ENCODE measurements at regions not wholly inside any gene's neighbourhood (a gene's known extent, or its start where the extent isn't known, plus 50 kb on each side); places are given as distances from the start of the nearest gene placed in this dataset.
"Not testable (repeated sequence)": the region's sequence is repeated elsewhere in the genome, so short reads cannot be mapped to it uniquely, and the experiment has no call there.

GRCh38 chr13:50229960-50230661 is 214.9 kb downstream of the KCNRG start:
- no peaks in the 10 kb centered on the region for H3F3A ChIP-seq (ENCODE audit: insufficient read depth)
- H3K27ac ChIP-seq (ENCODE audit: low read depth, low read length): no peak overlapping the region
- no peak overlapping the region for H2AFZ ChIP-seq (ENCODE audit: low read depth, low read length, severe bottlenecking)
- TF ChIP-seq EZH2phosphoT487 (conservative IDR thresholded peaks at IDR 0.05; ENCODE audit: low read length) (no peak), CTCF (IDR thresholded peaks at IDR 0.05; ENCODE audit: insufficient read depth, low read length, poor library complexity, severe bottlenecking) (no peak)
- H3K9me2 ChIP-seq (replicated peaks; ENCODE audit: insufficient read depth, low read length): no peaks in the 10 kb centered on the region
- H3K9ac ChIP-seq (ENCODE audit: low read length): no peak overlapping the region
- no peak overlapping the region for H3K4me3 ChIP-seq (ENCODE audit: insufficient read depth, low read length, poor library complexity, severe bottlenecking)
- H3K36me3 ChIP-seq (ENCODE audit: low read length): no peaks in the 10 kb centered on the region
- no peaks in the 10 kb centered on the region for H3K9me3 ChIP-seq (ENCODE audit: insufficient read depth, low read length)
- no peaks in the 10 kb centered on the region for H3K27me3 ChIP-seq (ENCODE audit: low read length)
- no peaks in the 10 kb centered on the region for H3K79me2 ChIP-seq (ENCODE audit: insufficient read depth, low read length)
- H4K20me1 ChIP-seq (ENCODE audit: low read depth, low read length): no peaks in the 10 kb centered on the region
- no peak overlapping the region for H3K4me2 ChIP-seq (ENCODE audit: low read depth, low read length, poor library complexity, severe bottlenecking)

GRCh38 chr13:50230662-50230978 is 215.4 kb downstream of the KCNRG start:
- no peaks in the 10 kb centered on the region for H3K9me3 ChIP-seq (ENCODE audit: insufficient read depth, low read length)
- H3K4me2 ChIP-seq (ENCODE audit: low read depth, low read length, poor library complexity, severe bottlenecking): no peak overlapping the region
- no peak overlapping the region for H2AFZ ChIP-seq (ENCODE audit: low read depth, low read length, severe bottlenecking)
- H3K9me2 ChIP-seq (replicated peaks; ENCODE audit: insufficient read depth, low read length): no peaks in the 10 kb centered on the region
- H3K27me3 ChIP-seq (ENCODE audit: low read length): no peaks in the 10 kb centered on the region
- no peaks in the 10 kb centered on the region for H4K20me1 ChIP-seq (ENCODE audit: low read depth, low read length)
- no peak overlapping the region for H3K27ac ChIP-seq (ENCODE audit: low read depth, low read length)
- no peaks in the 10 kb centered on the region for H3F3A ChIP-seq (ENCODE audit: insufficient read depth)
- TF ChIP-seq CTCF (IDR thresholded peaks at IDR 0.05; ENCODE audit: insufficient read depth, low read length, poor library complexity, severe bottlenecking) (no peak), EZH2phosphoT487 (conservative IDR thresholded peaks at IDR 0.05; ENCODE audit: low read length) (no peak)
- no peak overlapping the region for H3K4me3 ChIP-seq (ENCODE audit: insufficient read depth, low read length, poor library complexity, severe bottlenecking)
- H3K36me3 ChIP-seq (ENCODE audit: low read length): no peaks in the 10 kb centered on the region
- no peaks in the 10 kb centered on the region for H3K79me2 ChIP-seq (ENCODE audit: insufficient read depth, low read length)
- no peak overlapping the region for H3K9ac ChIP-seq (ENCODE audit: low read length)

- not testable (repeated sequence) for H4K20me1 ChIP-seq (ENCODE audit: low read depth, low read length); H3K27me3 ChIP-seq (ENCODE audit: low read length); H3K4me2 ChIP-seq (ENCODE audit: low read depth, low read length, poor library complexity, severe bottlenecking); H3K36me3 ChIP-seq (ENCODE audit: low read length); H3K9me2 ChIP-seq (replicated peaks; ENCODE audit: insufficient read depth, low read length); H3K9me3 ChIP-seq (ENCODE audit: insufficient read depth, low read length); H3K79me2 ChIP-seq (ENCODE audit: insufficient read depth, low read length); H2AFZ ChIP-seq (ENCODE audit: low read depth, low read length, severe bottlenecking); H3K9ac ChIP-seq (ENCODE audit: low read length); H3K27ac ChIP-seq (ENCODE audit: low read depth, low read length); H3K4me3 ChIP-seq (ENCODE audit: insufficient read depth, low read length, poor library complexity, severe bottlenecking); H3F3A ChIP-seq (ENCODE audit: insufficient read depth)
Measured at GRCh38 chr13:50233574-50233973, 218.3 kb downstream of the KCNRG start.

GRCh38 chr13:50235604-50236342 is 220.5 kb downstream of the KCNRG start:
- Histone ChIP-seq H3K9me2 (replicated peaks; ENCODE audit: insufficient read depth, low read length) (no peaks in the 10 kb centered on the region), H3K4me2 (ENCODE audit: low read depth, low read length, poor library complexity, severe bottlenecking) (no peak overlapping the region), H3F3A (ENCODE audit: insufficient read depth) (no peaks in the 10 kb centered on the region), H3K27ac (ENCODE audit: low read depth, low read length) (no peak overlapping the region), H4K20me1 (ENCODE audit: low read depth, low read length) (no peaks in the 10 kb centered on the region), H3K4me3 (ENCODE audit: insufficient read depth, low read length, poor library complexity, severe bottlenecking) (no peak overlapping the region), H3K36me3 (ENCODE audit: low read length) (no peaks in the 10 kb centered on the region), H3K27me3 (ENCODE audit: low read length) (no peaks in the 10 kb centered on the region), H3K9ac (ENCODE audit: low read length) (no peak overlapping the region), H3K79me2 (ENCODE audit: insufficient read depth, low read length) (no peaks in the 10 kb centered on the region), H3K9me3 (ENCODE audit: insufficient read depth, low read length) (no peaks in the 10 kb centered on the region), H2AFZ (ENCODE audit: low read depth, low read length, severe bottlenecking) (no peak overlapping the region)
- TF ChIP-seq CTCF (IDR thresholded peaks at IDR 0.05; ENCODE audit: insufficient read depth, low read length, poor library complexity, severe bottlenecking) (no peak), EZH2phosphoT487 (conservative IDR thresholded peaks at IDR 0.05; ENCODE audit: low read length) (no peak)

Data from SU-DHL-6 (cell line).